ENCODE measurements at regions not wholly inside any gene's neighbourhood (a gene's known extent, or its start where the extent isn't known, plus 50 kb on each side); places are given as distances from the start of the nearest gene placed in this dataset.

GRCh38 chr2:46836295-46837111 lies 79.1 kb downstream of the MCFD2 start:
- no peak for DNase-seq
- Histone ChIP-seq H3K27ac (ENCODE audit: low read depth in 1 of 2, low read length in 2 of 2) (no peak overlapping the region), H3K9me3 (ENCODE audit: control insufficient read depth, low read length) (no peaks in the 10 kb centered on the region), H3K36me3 (ENCODE audit: control insufficient read depth in 1 of 2, insufficient read depth in 2 of 2, low read length in 1 of 2) (no peaks in the 10 kb centered on the region), H3K4me1 (ENCODE audit: control insufficient read depth in 1 of 2, insufficient read depth in 2 of 2, low read length in 2 of 2) (no peaks in the 10 kb centered on the region), H3K4me3 (ENCODE audit: low read length in 2 of 2) (no peak overlapping the region), H3K27me3 (ENCODE audit: control insufficient read depth in 1 of 2, insufficient read depth in 2 of 2, low read length in 1 of 2) (no peaks in the 10 kb centered on the region)
- 60 to 64% methylated on average over 12 of the region's 12 CpGs for WGBS, 2 donors
- ATAC-seq (ENCODE audit: low FRiP score) = peak; percentile 39
- intact Hi-C loops (cut with DNase I) = no loop called here

- Histone ChIP-seq H3K27me3 (ENCODE audit: control insufficient read depth in 1 of 2, insufficient read depth in 2 of 2, low read length in 1 of 2) (no peaks in the 10 kb centered on the region), H3K4me1 (ENCODE audit: control insufficient read depth in 1 of 2, insufficient read depth in 2 of 2, low read length in 2 of 2) (no peaks in the 10 kb centered on the region), H3K36me3 (ENCODE audit: control insufficient read depth in 1 of 2, insufficient read depth in 2 of 2, low read length in 1 of 2) (no peaks in the 10 kb centered on the region), H3K27ac (ENCODE audit: low read depth in 1 of 2, low read length in 2 of 2) (no peak overlapping the region), H3K9me3 (ENCODE audit: control insufficient read depth, low read length) (no peaks in the 10 kb centered on the region), H3K4me3 (ENCODE audit: low read length in 2 of 2) (no peak overlapping the region)
- 95% methylated on average over 6 of the region's 6 CpGs for WGBS, 2 donors
- intact Hi-C loops (cut with DNase I) = no loop called here
- ATAC-seq (ENCODE audit: low FRiP score) (no peak), DNase-seq (no peak)
Measured at GRCh38 chr2:46835520-46835919, 80.1 kb downstream of the MCFD2 start.

GRCh38 chr2:46832543-46832942 lies 83.1 kb downstream of the MCFD2 start:
- DNase-seq (no peak), ATAC-seq (ENCODE audit: low FRiP score) (no peak)
- no peaks in the 10 kb centered on the region for H3K4me1 ChIP-seq (ENCODE audit: control insufficient read depth in 1 of 2, insufficient read depth in 2 of 2, low read length in 2 of 2)
- no peak overlapping the region for H3K27ac ChIP-seq (ENCODE audit: low read depth in 1 of 2, low read length in 2 of 2)
- H3K36me3 ChIP-seq (ENCODE audit: control insufficient read depth in 1 of 2, insufficient read depth in 2 of 2, low read length in 1 of 2) = no peaks in the 10 kb centered on the region
- no peaks in the 10 kb centered on the region for H3K27me3 ChIP-seq (ENCODE audit: control insufficient read depth in 1 of 2, insufficient read depth in 2 of 2, low read length in 1 of 2)
- WGBS, 2 donors = 59 to 81% methylated on average over 1 of the region's 1 CpG
- intact Hi-C loops (cut with DNase I) = no loop called here
- no peak overlapping the region for H3K4me3 ChIP-seq (ENCODE audit: low read length in 2 of 2)
- no peaks in the 10 kb centered on the region for H3K9me3 ChIP-seq (ENCODE audit: control insufficient read depth, low read length)

GRCh38 chr2:46831869-46832265 lies 83.7 kb downstream of the MCFD2 start:
- H3K4me3 ChIP-seq (ENCODE audit: low read length in 2 of 2) = no peak overlapping the region
- no peaks in the 10 kb centered on the region for H3K36me3 ChIP-seq (ENCODE audit: control insufficient read depth in 1 of 2, insufficient read depth in 2 of 2, low read length in 1 of 2)
- H3K9me3 ChIP-seq (ENCODE audit: control insufficient read depth, low read length) = no peaks in the 10 kb centered on the region
- intact Hi-C loops (cut with DNase I) = no loop called here
- 96 to 99% methylated on average over 4 of the region's 4 CpGs for WGBS, 2 donors
- no peak for ATAC-seq (ENCODE audit: low FRiP score)
- H3K27me3 ChIP-seq (ENCODE audit: control insufficient read depth in 1 of 2, insufficient read depth in 2 of 2, low read length in 1 of 2) = no peaks in the 10 kb centered on the region
- no peak overlapping the region for H3K27ac ChIP-seq (ENCODE audit: low read depth in 1 of 2, low read length in 2 of 2)
- H3K4me1 ChIP-seq (ENCODE audit: control insufficient read depth in 1 of 2, insufficient read depth in 2 of 2, low read length in 2 of 2) = no peaks in the 10 kb centered on the region
- DNase-seq = no peak

- WGBS, 2 donors = 92 to 93% methylated on average over 7 of the region's 7 CpGs
- Histone ChIP-seq H3K4me3 (ENCODE audit: low read length in 2 of 2) (no peak overlapping the region), H3K36me3 (ENCODE audit: control insufficient read depth in 1 of 2, insufficient read depth in 2 of 2, low read length in 1 of 2) (no peaks in the 10 kb centered on the region), H3K27me3 (ENCODE audit: control insufficient read depth in 1 of 2, insufficient read depth in 2 of 2, low read length in 1 of 2) (no peaks in the 10 kb centered on the region), H3K27ac (ENCODE audit: low read depth in 1 of 2, low read length in 2 of 2) (no peak overlapping the region), H3K9me3 (ENCODE audit: control insufficient read depth, low read length) (no peaks in the 10 kb centered on the region), H3K4me1 (ENCODE audit: control insufficient read depth in 1 of 2, insufficient read depth in 2 of 2, low read length in 2 of 2) (no peaks in the 10 kb centered on the region)
- ATAC-seq (ENCODE audit: low FRiP score) = no peak
- intact Hi-C loops (cut with DNase I) = no loop called here
- no peak for DNase-seq
Measured at GRCh38 chr2:46831051-46831868, 84.3 kb downstream of the MCFD2 start.

GRCh38 chr2:46829231-46829995 lies 86.2 kb downstream of the MCFD2 start:
- DNase-seq (no peak), ATAC-seq (ENCODE audit: low FRiP score) (no peak)
- no peak overlapping the region for H3K4me3 ChIP-seq (ENCODE audit: low read length in 2 of 2)
- H3K27me3 ChIP-seq (ENCODE audit: control insufficient read depth in 1 of 2, insufficient read depth in 2 of 2, low read length in 1 of 2) = no peaks in the 10 kb centered on the region
- H3K27ac ChIP-seq (ENCODE audit: low read depth in 1 of 2, low read length in 2 of 2) = no peak overlapping the region
- intact Hi-C loops (cut with DNase I) = no loop called here
- H3K4me1 ChIP-seq (ENCODE audit: control insufficient read depth in 1 of 2, insufficient read depth in 2 of 2, low read length in 2 of 2) = no peaks in the 10 kb centered on the region
- no peaks in the 10 kb centered on the region for H3K36me3 ChIP-seq (ENCODE audit: control insufficient read depth in 1 of 2, insufficient read depth in 2 of 2, low read length in 1 of 2)
- 94 to 95% methylated on average over 12 of the region's 12 CpGs for WGBS, 2 donors
- no peaks in the 10 kb centered on the region for H3K9me3 ChIP-seq (ENCODE audit: control insufficient read depth, low read length)

- no peaks in the 10 kb centered on the region for H3K4me1 ChIP-seq (ENCODE audit: control insufficient read depth in 1 of 2, insufficient read depth in 2 of 2, low read length in 2 of 2)
- H3K9me3 ChIP-seq (ENCODE audit: control insufficient read depth, low read length) = no peaks in the 10 kb centered on the region
- WGBS, 2 donors = 95 to 99% methylated on average over 2 of the region's 2 CpGs
- intact Hi-C loops (cut with DNase I) = no loop called here
- ATAC-seq (ENCODE audit: low FRiP score) = no peak
- no peaks in the 10 kb centered on the region for H3K36me3 ChIP-seq (ENCODE audit: control insufficient read depth in 1 of 2, insufficient read depth in 2 of 2, low read length in 1 of 2)
- DNase-seq = no peak
- H3K27me3 ChIP-seq (ENCODE audit: control insufficient read depth in 1 of 2, insufficient read depth in 2 of 2, low read length in 1 of 2) = no peaks in the 10 kb centered on the region
- H3K4me3 ChIP-seq (ENCODE audit: low read length in 2 of 2) = no peak overlapping the region
- no peak overlapping the region for H3K27ac ChIP-seq (ENCODE audit: low read depth in 1 of 2, low read length in 2 of 2)
Measured at GRCh38 chr2:46828491-46829230, 86.9 kb downstream of the MCFD2 start.

GRCh38 chr2:46828135-46828438 lies 87.5 kb downstream of the MCFD2 start:
- 87 to 94% methylated on average over 3 of the region's 3 CpGs for WGBS, 2 donors
- no peaks in the 10 kb centered on the region for H3K9me3 ChIP-seq (ENCODE audit: control insufficient read depth, low read length)
- ATAC-seq (ENCODE audit: low FRiP score) (no peak), DNase-seq (no peak)
- no peaks in the 10 kb centered on the region for H3K4me1 ChIP-seq (ENCODE audit: control insufficient read depth in 1 of 2, insufficient read depth in 2 of 2, low read length in 2 of 2)
- intact Hi-C loops (cut with DNase I) = no loop called here
- H3K27ac ChIP-seq (ENCODE audit: low read depth in 1 of 2, low read length in 2 of 2) = no peak overlapping the region
- no peak overlapping the region for H3K4me3 ChIP-seq (ENCODE audit: low read length in 2 of 2)
- no peaks in the 10 kb centered on the region for H3K36me3 ChIP-seq (ENCODE audit: control insufficient read depth in 1 of 2, insufficient read depth in 2 of 2, low read length in 1 of 2)
- no peaks in the 10 kb centered on the region for H3K27me3 ChIP-seq (ENCODE audit: control insufficient read depth in 1 of 2, insufficient read depth in 2 of 2, low read length in 1 of 2)
